ENCODE measurements at regions not wholly inside any gene's neighbourhood (a gene's known extent, or its start where the extent isn't known, plus 50 kb on each side); places are given as distances from the start of the nearest gene placed in this dataset.

DNA sequence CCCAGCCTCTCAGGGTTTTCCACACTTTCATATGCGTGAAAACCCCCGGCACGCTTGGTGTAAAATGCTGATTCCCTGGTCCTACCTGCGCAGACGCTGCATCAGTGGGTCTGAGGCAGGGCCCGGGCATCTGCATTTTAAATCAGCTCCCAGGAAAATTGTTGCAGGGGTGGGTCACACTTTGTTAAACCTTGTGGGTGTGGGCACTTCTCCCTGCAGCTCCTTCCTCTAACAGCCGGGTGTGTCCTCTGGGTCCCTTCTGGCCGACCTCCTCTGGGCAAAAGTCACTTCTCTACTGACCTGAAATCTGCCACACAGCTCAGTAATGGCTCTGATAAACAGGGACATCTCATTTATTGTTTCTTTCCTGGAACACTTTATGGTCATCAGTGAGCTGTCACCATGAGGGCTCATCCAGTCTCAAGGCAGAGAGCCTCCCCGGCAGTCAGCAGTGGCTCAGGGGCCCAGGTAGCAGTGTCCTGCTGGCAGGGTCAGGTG, 52.8 kb upstream of the TMPRSS2 start:
- no peak for DNase-seq

- no peak for DNase-seq
Measured at GRCh38 chr21:41559658-41560631, 52.0 kb upstream of the TMPRSS2 start.

- DNase-seq: no peak
Measured at GRCh38 chr21:41558842-41559241, 50.9 kb upstream of the TMPRSS2 start.

- DNase-seq: no peak
Measured at GRCh38 chr21:41557884-41558283, 49.9 kb upstream of the TMPRSS2 start.
